SJSA1 (cell line): ENCODE measurements at regions not wholly inside any gene's neighbourhood (a gene's known extent, or its start where the extent isn't known, plus 50 kb on each side); places are given as distances from the start of the nearest gene placed in this dataset.
"Not testable (repeated sequence)": the region's sequence is repeated elsewhere in the genome, so short reads cannot be mapped to it uniquely, and the experiment has no call there.

Experiments
- DNase-seq, 2 experiments: peaks; one replicate each; pipeline ENCODE4 v3.0.0-alpha.2; 2015 to 2020; ENCODE audit warnings: low spot score in 2 of 2, low read depth in 1 of 2
- H3K27ac ChIP-seq: fragments of 250-450 bp; sonication (Bioruptor Pico); 2 replicates; pipeline ENCODE4 v1.5.1; 2020; ENCODE audit warnings: mild to moderate bottlenecking, moderate library complexity
- H3K27me3 ChIP-seq: fragments of 250-450 bp; sonication (Bioruptor Pico); replicated peaks from 2 replicates; pipeline ENCODE4 v1.5.1; 2020; ENCODE audit warnings: mild to moderate bottlenecking, moderate library complexity
- H3K36me3 ChIP-seq: fragments of 250-450 bp; sonication (Bioruptor Pico); 2 replicates; pipeline ENCODE4 v1.5.1; 2020; ENCODE audit warnings: mild to moderate bottlenecking
- H3K4me1 ChIP-seq: fragments of 250-450 bp; sonication (Bioruptor Pico); replicated peaks from 2 replicates; pipeline ENCODE4 v1.6.1; 2021; ENCODE audit warnings: mild to moderate bottlenecking
- H3K4me3 ChIP-seq: fragments of 250-450 bp; sonication (Bioruptor Pico); 2 replicates; pipeline ENCODE4 v1.5.1; 2020; ENCODE audit warnings: mild to moderate bottlenecking
- H3K9me3 ChIP-seq: fragments of 250-450 bp; sonication (Bioruptor Pico); replicated peaks from 2 replicates; pipeline ENCODE4 v1.5.1; 2020; ENCODE audit warnings: mild to moderate bottlenecking

DNA sequence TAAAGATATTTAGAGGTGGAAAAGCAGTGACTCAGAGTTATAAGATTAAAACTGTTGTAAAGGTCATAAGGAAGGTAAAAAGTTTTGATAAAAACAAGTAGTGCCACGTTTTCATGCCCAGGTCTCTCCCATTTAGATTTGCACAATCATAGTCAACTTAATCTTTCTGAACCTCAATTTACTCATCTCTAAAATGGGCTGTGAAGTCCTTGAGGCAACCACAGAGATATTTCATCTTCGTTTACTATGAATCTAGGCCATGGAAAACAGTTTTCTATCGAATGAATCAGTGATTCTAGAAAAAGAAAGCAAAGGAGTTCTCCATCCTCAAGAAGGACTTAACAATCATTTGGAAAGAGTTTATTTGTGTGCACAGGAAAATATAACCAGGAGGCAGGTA lies 190.2 kb downstream of the EDN1 start:
- DNase-seq: no peak
- H3K36me3 ChIP-seq: no peaks in the 10 kb centered on the region; the same call in 1 of the 2 replicates
- H3K27ac ChIP-seq: peak overlapping the region; percentile 39
- no peaks in the 10 kb centered on the region for H3K9me3 ChIP-seq
- H3K4me3 ChIP-seq: no peak overlapping the region
- no peaks in the 10 kb centered on the region for H3K27me3 ChIP-seq
- peaks cover 52% of the 10 kb centered on the region for H3K4me1 ChIP-seq

DNA sequence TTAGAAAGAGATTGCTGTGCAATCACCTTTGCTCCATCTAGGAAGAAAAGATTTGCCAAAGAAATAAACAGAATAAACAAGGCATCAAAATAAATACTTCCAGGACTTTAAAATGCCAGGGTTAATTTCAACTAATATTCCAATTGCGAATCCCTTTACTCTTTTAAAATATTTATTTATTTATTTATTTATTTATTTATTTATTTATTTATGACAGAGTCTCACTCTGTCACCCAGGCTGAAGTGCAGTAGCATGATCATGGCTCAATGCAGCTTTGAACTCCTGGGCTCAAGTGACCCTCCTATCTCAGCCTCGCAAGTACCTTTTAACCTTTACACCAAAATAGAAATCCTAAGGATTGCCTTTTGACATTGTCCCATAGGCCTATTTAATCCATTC lies 191.1 kb downstream of the EDN1 start:
- Histone ChIP-seq H3K27ac (no peak overlapping the region), H3K4me1 (peaks cover 52% of the 10 kb centered on the region), H3K4me3 (no peak overlapping the region), H3K36me3 (no peaks in the 10 kb centered on the region; the same call in 1 of the 2 replicates), H3K9me3 (no peaks in the 10 kb centered on the region), H3K27me3 (no peaks in the 10 kb centered on the region)
- no peak for DNase-seq

DNA sequence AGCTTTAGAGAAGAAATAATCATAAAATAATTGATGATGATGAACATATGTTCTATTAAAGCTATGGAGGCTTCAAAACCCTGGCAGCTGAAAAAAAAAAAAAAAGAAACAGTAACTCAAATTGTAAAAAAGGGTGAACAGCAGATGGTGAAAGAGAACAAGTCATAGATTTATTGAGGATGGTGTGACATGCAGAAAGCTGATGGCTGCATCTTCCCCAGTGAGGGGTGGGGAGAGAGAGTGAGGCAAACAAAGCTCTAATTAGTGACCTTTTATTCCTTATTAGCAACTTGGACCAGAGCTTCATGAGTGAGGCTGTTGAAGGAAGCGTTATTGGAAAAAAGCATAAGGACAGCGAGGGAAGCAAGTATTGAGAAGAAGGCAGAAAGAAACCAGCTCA lies 191.7 kb downstream of the EDN1 start:
- H3K27ac ChIP-seq: no peak overlapping the region
- peaks cover 52% of the 10 kb centered on the region for H3K4me1 ChIP-seq
- no peaks in the 10 kb centered on the region for H3K27me3 ChIP-seq
- no peak for DNase-seq
- no peaks in the 10 kb centered on the region; the same call in 1 of the 2 replicates for H3K36me3 ChIP-seq
- no peaks in the 10 kb centered on the region for H3K9me3 ChIP-seq
- H3K4me3 ChIP-seq: no peak overlapping the region

DNA sequence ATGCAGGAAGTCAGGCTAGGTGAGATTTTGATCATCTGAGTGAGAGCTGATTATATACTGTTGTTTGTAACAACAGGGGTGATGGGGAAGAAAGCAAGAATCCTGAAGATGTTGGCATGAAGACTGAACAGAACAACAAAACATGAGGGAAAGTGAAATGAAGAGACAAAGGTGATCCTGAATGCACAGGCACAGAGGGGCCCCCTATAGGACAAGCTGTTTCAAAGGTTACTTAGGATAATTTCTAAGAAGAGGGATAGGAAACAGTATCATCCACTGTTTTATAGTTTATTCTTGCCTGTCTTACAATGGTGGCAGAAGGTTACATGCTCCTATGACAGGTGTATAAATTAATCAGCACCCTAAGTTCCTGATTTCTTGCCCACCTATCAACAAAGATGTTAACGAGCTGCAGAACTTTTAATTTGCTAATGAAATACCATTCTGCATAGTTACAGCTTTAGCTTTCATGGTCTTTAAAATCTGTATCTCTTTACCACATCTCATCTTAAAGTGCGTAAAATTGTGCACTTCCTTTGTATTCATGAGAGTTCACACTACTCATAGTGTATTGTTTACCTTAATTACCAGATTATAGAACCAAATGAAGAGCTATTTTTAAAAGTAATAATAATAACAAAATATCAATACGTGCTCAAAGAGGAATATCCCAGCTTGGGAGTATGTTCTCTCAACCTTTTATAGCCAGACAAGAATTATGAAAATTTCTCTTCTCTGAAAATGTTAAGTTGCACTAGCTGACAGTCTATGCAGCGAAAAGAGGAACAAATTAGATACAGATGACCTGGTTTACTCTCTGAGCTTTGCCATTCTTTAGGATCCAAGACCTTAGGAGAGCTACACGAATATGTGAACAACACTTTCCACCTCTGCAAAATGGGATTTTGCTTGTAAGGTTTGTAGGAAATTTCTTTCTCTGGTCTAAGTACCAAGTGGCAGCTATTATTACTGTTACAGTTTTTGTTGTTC lies 192.5 kb downstream of the EDN1 start:
- Histone ChIP-seq H3K4me1 (peaks cover 52% of the 10 kb centered on the region), H3K4me3 (no peak overlapping the region), H3K27ac (peak overlapping the region; percentile 64), H3K27me3 (no peaks in the 10 kb centered on the region), H3K9me3 (no peaks in the 10 kb centered on the region), H3K36me3 (no peaks in the 10 kb centered on the region; the same call in 1 of the 2 replicates)
- DNase-seq: no peak

DNA sequence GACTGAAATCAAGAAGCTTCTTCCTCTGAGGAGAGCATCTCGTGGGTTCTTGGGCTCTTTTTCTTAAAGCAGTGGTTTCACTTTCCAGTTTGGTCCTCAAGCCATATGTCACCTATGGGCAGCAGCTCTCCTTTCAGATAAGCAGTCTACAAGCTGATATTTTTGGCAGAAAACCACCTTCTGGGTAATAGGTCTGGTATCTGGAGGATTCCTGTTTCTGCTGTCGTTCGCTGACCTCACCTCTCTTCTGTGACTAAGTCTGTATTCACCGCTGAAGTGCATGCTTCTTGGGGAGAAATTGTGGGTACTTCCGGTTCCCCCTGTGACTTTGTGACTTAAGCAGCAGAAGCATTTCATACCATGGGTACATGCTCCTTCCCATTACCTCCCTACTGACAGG lies 193.6 kb downstream of the EDN1 start:
- peak; percentile 78 to 84 for DNase-seq
- H3K36me3 ChIP-seq: no peaks in the 10 kb centered on the region; the same call in 1 of the 2 replicates
- H3K4me3 ChIP-seq: no peak overlapping the region; the same call in 1 of the 2 replicates
- H3K27me3 ChIP-seq: no peaks in the 10 kb centered on the region
- H3K9me3 ChIP-seq: no peaks in the 10 kb centered on the region
- H3K27ac ChIP-seq: peak overlapping the region; percentile 64
- peaks cover 52% of the 10 kb centered on the region for H3K4me1 ChIP-seq

DNA sequence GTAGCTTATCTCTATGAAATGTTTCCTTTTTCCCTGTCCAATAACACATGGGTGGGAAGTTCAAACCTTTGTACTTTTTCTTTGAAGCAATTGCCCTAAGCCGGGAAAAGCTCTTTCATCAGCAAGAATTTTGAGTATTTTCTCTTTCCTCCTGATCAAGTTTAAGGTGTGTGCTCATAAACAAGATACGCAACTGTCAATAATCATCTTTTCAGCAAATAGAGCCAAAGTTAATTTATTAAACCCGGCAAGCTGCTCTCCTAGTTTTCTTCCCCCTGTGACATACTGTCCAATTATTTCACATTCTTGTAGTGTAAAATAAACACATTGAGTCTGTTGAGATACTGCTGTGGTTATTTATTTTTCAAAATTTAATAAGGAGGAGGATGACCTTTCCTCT lies 194.4 kb downstream of the EDN1 start:
- H3K36me3 ChIP-seq: no peaks in the 10 kb centered on the region; the same call in 1 of the 2 replicates
- peak overlapping the region; percentile 64 for H3K27ac ChIP-seq
- H3K4me3 ChIP-seq: no peak overlapping the region
- no peaks in the 10 kb centered on the region for H3K9me3 ChIP-seq
- peaks cover 47% of the 10 kb centered on the region for H3K4me1 ChIP-seq
- no peak for DNase-seq
- H3K27me3 ChIP-seq: no peaks in the 10 kb centered on the region

DNA sequence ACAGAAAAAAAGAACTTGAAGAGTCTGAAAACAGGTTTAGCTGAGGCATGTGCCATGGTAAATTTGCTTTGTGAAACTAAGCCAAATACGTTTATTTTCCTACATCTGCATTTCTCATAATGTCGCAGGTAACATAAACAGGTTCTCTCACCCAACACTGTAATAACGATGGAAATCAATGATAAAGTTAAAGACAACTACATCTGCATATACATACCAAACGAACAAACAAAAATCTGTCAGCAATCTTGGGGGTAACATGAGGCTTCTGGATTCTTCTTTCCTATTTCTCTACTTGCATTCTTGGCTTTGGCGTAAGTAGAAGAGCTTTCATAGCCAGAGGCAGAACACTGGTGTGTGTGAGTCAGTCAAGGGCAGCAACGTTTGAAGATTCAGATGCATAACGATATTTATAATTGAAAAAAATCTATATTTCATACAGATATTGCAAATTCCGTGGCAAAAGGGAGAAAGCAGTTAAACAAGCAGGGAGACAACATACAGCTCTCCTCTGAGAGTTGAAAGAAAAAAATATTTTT lies 195.1 kb downstream of the EDN1 start:
- Histone ChIP-seq H3K36me3 (no peaks in the 10 kb centered on the region; the same call in 1 of the 2 replicates), H3K27ac (no peak overlapping the region), H3K9me3 (no peaks in the 10 kb centered on the region), H3K4me3 (no peak overlapping the region), H3K27me3 (no peaks in the 10 kb centered on the region), H3K4me1 (peaks cover 46% of the 10 kb centered on the region)
- no peak for DNase-seq

DNA sequence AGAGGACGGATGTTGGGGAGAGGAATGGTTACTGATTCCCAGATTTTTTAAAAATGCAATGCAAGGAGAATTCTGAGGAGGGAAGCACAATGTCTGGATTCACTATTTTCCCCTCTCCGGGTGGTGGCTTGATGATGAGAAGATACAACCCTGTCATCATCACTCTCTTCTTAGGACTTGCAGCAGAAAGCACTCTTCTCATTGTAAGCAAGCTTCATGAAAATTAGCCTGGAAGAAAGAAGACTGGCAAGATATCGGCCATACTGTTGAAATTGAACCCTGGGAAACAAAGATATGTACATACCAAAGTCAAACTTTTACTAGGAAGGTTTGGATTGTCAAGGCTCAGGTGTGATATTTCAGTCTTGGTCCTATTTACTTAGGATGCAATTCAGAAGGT lies 195.7 kb downstream of the EDN1 start:
- no peaks in the 10 kb centered on the region for H3K27me3 ChIP-seq
- H3K4me3 ChIP-seq: no peak overlapping the region
- H3K4me1 ChIP-seq: peaks cover 46% of the 10 kb centered on the region
- DNase-seq: no peak
- H3K27ac ChIP-seq: 0 out of 2 replicates have a peak overlapping the region, but pooled peaks have one; percentile 2
- no peaks in the 10 kb centered on the region for H3K36me3 ChIP-seq
- no peaks in the 10 kb centered on the region for H3K9me3 ChIP-seq

DNA sequence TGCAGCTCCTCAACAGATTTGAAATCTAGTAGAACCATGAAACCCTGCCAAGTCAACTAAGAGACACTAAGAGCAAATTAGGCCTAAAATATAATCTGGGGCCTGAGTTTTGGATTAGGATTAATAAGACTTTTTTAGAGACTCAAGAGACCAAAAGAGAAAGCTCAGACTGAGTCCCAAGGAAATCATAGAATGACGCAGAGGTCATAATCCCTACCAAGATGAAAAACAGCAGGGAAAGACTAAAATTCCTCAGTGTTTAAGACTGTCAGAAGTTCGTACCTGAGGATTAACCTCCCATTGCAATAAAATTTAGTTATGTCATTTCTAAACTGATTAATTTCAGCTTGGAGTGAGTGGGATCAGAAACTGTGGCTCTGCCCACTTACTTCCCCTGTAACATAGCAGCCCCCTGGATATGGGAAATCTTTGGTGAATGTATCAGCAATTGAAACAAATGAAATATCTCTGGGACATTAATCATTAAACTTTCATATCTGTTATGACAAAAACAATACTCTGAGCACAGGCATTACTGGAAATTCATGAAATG lies 200.3 kb downstream of the EDN1 start:
- no peak for DNase-seq
- Histone ChIP-seq H3K27ac (peak overlapping the region; percentile 90), H3K4me1 (peaks cover 29% of the 10 kb centered on the region), H3K9me3 (no peaks in the 10 kb centered on the region), H3K36me3 (no peaks in the 10 kb centered on the region), H3K4me3 (no peak overlapping the region), H3K27me3 (no peaks in the 10 kb centered on the region)

DNA sequence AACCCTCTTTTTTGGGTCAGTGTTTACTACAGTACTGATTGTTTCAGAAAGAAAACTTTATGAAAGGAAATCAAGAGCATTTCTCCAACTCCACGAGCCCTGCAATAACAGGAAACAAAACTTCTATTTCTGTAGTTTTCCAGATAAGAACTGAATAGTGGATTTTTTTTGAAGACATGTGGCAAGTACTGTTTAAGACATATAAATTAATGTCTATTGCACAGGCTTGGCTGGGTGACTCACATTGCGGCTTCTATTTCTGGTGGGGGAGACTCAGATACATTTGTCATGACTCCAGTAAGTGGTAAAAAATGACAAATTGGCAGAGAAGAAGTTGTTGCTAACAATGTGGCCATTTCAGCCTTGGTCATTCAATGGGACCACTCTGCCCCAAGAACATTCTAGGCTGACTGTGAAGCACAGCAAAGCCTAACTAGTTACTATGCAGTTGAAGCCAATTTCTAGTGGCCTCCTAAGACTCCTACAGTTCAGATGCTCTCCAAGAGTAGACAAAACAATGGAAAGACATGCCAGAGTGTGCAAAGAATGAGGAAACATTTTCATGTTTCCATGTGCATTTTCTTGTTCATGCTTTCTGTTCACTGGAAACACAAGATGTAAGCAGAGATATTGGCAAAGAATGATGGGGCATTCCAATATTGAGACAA lies 200.9 kb downstream of the EDN1 start:
- no peak overlapping the region for H3K4me3 ChIP-seq
- H3K27me3 ChIP-seq: no peaks in the 10 kb centered on the region
- H3K4me1 ChIP-seq: peaks cover 29% of the 10 kb centered on the region
- peak overlapping the region; percentile 90 for H3K27ac ChIP-seq
- no peaks in the 10 kb centered on the region for H3K36me3 ChIP-seq
- no peaks in the 10 kb centered on the region for H3K9me3 ChIP-seq
- DNase-seq: peak; percentile 86 to 88

DNA sequence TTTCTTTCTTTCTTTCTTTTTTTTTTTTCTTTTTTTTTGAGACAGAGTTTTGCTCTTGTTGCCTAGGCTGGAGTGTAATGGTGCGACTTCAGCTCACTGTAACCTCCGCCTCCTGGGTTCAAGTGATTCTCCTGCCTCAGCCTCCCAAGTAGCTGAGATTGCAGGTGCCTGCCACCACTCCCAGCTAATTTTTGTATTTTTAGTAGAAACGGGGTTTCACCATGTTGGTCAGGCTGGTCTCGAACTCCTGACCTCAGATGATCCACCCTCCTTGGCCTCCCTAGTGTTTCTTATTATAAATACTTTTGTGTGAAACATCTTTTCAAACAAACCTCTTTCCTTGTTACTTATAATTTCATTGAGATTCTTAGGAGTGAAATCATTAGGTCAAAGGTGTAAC lies 202.8 kb downstream of the EDN1 start:
- H3K9me3 ChIP-seq, DNase-seq, H3K27ac ChIP-seq, H3K36me3 ChIP-seq, H3K27me3 ChIP-seq, H3K4me3 ChIP-seq: not testable (repeated sequence)
- H3K4me1 ChIP-seq: peaks cover 29% of the 10 kb centered on the region

DNA sequence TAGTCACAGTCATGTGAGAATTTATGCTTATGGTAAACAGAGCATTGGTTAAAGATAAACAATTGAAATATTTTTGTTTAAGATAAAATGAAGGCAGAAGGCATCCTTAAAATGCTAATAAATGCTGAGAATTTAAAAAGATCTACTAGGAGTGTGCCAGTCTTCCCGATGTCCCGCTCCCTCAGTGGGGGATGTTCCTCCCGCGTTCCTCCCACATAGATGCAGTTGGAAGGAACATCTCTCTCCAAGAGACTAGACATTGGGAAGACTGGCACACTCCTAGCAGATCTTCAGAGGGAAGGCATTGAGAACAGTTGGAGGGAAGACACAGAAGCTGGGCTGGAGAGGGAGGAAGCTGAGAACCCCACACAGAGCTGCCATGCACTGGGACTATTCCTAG lies 203.3 kb downstream of the EDN1 start:
- H3K9me3 ChIP-seq: no peaks in the 10 kb centered on the region
- no peak overlapping the region for H3K4me3 ChIP-seq
- no peak overlapping the region for H3K27ac ChIP-seq
- H3K27me3 ChIP-seq: no peaks in the 10 kb centered on the region
- no peaks in the 10 kb centered on the region for H3K36me3 ChIP-seq
- DNase-seq: no peak
- peaks cover 29% of the 10 kb centered on the region for H3K4me1 ChIP-seq

DNA sequence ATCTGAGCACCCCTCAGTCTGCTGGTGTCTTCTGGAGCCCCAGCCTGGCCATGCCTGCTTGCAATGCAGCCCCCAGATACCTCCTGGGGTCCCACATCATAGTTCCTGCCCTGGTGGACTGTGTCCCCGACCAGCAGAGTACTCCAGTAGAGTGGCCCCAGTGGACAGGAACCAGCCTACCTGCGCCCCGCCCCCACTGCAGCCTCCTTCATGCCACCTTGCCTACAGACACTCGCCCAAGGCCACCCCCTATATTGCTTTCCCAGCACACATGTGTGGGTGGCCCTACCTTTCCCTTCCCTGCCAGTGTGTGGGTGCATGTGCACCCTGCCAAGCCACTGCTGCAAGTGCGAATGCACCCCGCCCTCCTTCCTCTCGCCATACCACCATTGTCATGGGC lies 204.0 kb downstream of the EDN1 start:
- Histone ChIP-seq H3K4me3 (no peak overlapping the region), H3K36me3 (no peaks in the 10 kb centered on the region), H3K9me3 (no peaks in the 10 kb centered on the region), H3K27me3 (no peaks in the 10 kb centered on the region), H3K27ac (no peak overlapping the region), H3K4me1 (peaks cover 29% of the 10 kb centered on the region)
- DNase-seq: no peak
